ENCODE measurements at regions not wholly inside any gene's neighbourhood (a gene's known extent, or its start where the extent isn't known, plus 50 kb on each side); places are given as distances from the start of the nearest gene placed in this dataset.

GRCh38 chr4:41851621-41852020, 83.6 kb upstream of the TMEM33 start:
- TF ChIP-seq, protein P1, sequence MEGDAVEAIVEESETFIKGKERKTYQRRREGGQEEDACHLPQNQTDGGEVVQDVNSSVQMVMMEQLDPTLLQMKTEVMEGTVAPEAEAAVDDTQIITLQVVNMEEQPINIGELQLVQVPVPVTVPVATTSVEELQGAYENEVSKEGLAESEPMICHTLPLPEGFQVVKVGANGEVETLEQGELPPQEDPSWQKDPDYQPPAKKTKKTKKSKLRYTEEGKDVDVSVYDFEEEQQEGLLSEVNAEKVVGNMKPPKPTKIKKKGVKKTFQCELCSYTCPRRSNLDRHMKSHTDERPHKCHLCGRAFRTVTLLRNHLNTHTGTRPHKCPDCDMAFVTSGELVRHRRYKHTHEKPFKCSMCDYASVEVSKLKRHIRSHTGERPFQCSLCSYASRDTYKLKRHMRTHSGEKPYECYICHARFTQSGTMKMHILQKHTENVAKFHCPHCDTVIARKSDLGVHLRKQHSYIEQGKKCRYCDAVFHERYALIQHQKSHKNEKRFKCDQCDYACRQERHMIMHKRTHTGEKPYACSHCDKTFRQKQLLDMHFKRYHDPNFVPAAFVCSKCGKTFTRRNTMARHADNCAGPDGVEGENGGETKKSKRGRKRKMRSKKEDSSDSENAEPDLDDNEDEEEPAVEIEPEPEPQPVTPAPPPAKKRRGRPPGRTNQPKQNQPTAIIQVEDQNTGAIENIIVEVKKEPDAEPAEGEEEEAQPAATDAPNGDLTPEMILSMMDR (IDR thresholded peaks at IDR 0.05; ENCODE audit: insufficient read depth, low read depth, low read length): no peak
- no peak for TF ChIP-seq EZH2 (IDR thresholded peaks at IDR 0.05; ENCODE audit: insufficient read depth, low read length)

Measured in astrocyte (in vitro differentiated cells and primary cell).